CD14-positive monocyte (primary cell): ENCODE measurements at regions not wholly inside any gene's neighbourhood (a gene's known extent, or its start where the extent isn't known, plus 50 kb on each side); places are given as distances from the start of the nearest gene placed in this dataset.

Experiments used
- DNase-seq, 3 donors: peaks; one replicate each; pipeline ENCODE4 v3.0.0-alpha.2; 2011 to 2022
- H2AFZ ChIP-seq: 2 replicates; pipeline ENCODE4 v1.6.0; 2012; ENCODE audit warnings: mild to moderate bottlenecking, low read depth, low read length, inconsistent platforms; ENCODE audit not compliant: insufficient read depth, poor library complexity, severe bottlenecking
- H3K27ac ChIP-seq, 2 donors: 1 replicate in 1 of 2; 2 replicates in 1 of 2; pipeline ENCODE4 v1.5.1; 2012 to 2013; ENCODE audit warnings: low read length in 2 of 2, control low read depth in 1 of 2, inconsistent platforms in 1 of 2, low read depth in 1 of 2, mild to moderate bottlenecking in 1 of 2
- H3K27me3 ChIP-seq, 2 donors: one replicate each; pipeline versions ENCODE4 v1.6.0 to v1.6.1; 2011 to 2013; ENCODE audit warnings: low read length in 2 of 2; ENCODE audit not compliant: control insufficient read depth in 2 of 2, insufficient read depth in 2 of 2
- H3K36me3 ChIP-seq, 2 donors: replicated peaks in 1 of 2; 1 replicate in 1 of 2; 2 replicates in 1 of 2; pipeline versions ENCODE4 v1.5.1 to v1.6.1; 2012 to 2013; ENCODE audit warnings: low read length in 2 of 2, control low read depth in 1 of 2, inconsistent platforms in 1 of 2, mild to moderate bottlenecking in 1 of 2; ENCODE audit not compliant: insufficient read depth in 2 of 2, control insufficient read depth in 1 of 2
- H3K4me1 ChIP-seq, 2 donors: 1 replicate in 1 of 2; 2 replicates in 1 of 2; pipeline versions ENCODE4 v1.5.1 to v1.6.1; 2012 to 2013; ENCODE audit warnings: low read length in 2 of 2, control low read depth in 1 of 2, inconsistent platforms in 1 of 2, mild to moderate bottlenecking in 1 of 2, moderate library complexity in 1 of 2; ENCODE audit not compliant: insufficient read depth in 2 of 2, control insufficient read depth in 1 of 2
- H3K4me2 ChIP-seq: replicated peaks from 2 replicates; pipeline ENCODE3; 2012; ENCODE audit warnings: low read length, moderate library complexity, mild to moderate bottlenecking; ENCODE audit not compliant: poor library complexity, severe bottlenecking; ENCODE audit errors: extremely low read depth
- H3K4me3 ChIP-seq, 3 experiments: fragments of 200-600 bp in 1 of 3; sonication (generic) in 1 of 3; replicated peaks in 1 of 3; 1 replicate in 2 of 3; 2 replicates in 1 of 3; pipeline ENCODE4 v1.5.1; 2011 to 2013; ENCODE audit warnings: low read length in 3 of 3, mild to moderate bottlenecking in 3 of 3, control low read depth in 2 of 3, low read depth in 2 of 3, inconsistent platforms in 1 of 3, moderate library complexity in 1 of 3
- H3K79me2 ChIP-seq: 2 replicates; pipeline ENCODE4 v1.6.0; 2012; ENCODE audit warnings: mild to moderate bottlenecking, control low read depth, inconsistent platforms, low read length, moderate library complexity; ENCODE audit not compliant: insufficient read depth
- H3K9ac ChIP-seq: 2 replicates; pipeline ENCODE4 v1.6.0; 2017; ENCODE audit warnings: low read length, mild to moderate bottlenecking; ENCODE audit not compliant: insufficient read depth, poor library complexity, severe bottlenecking
- H3K9me3 ChIP-seq, 2 donors: replicated peaks in 1 of 2; 1 replicate in 1 of 2; 2 replicates in 1 of 2; pipeline versions ENCODE4 v1.5.1 to v1.6.1; 2012 to 2013; ENCODE audit warnings: low read length in 2 of 2, control low read depth in 1 of 2; ENCODE audit not compliant: control insufficient read depth in 1 of 2, insufficient read depth in 1 of 2
- H4K20me1 ChIP-seq: 2 replicates; pipeline ENCODE4 v1.6.0; 2012; ENCODE audit warnings: mild to moderate bottlenecking, low read length, control low read depth, moderate library complexity; ENCODE audit not compliant: insufficient read depth
- H3K27ac Mint-ChIP-seq, 7 donors: one replicate each; pipeline ENCODE4 v1.8.0; 2020; ENCODE audit warnings: mild to moderate bottlenecking in 7 of 7, mixed read lengths in 7 of 7, moderate library complexity in 6 of 7, inconsistent platforms in 2 of 7
- H3K27me3 Mint-ChIP-seq, 3 donors: one replicate each; pipeline ENCODE4 v1.8.0; 2021 to 2022; ENCODE audit warnings: low read depth in 3 of 3, mild to moderate bottlenecking in 3 of 3, mixed read lengths in 3 of 3, moderate library complexity in 3 of 3, inconsistent platforms in 1 of 3
- H3K36me3 Mint-ChIP-seq, 2 donors: one replicate each; pipeline ENCODE4 v1.8.0; 2020; ENCODE audit warnings: mixed read lengths in 2 of 2, inconsistent platforms in 1 of 2, mild to moderate bottlenecking in 1 of 2
- H3K4me1 Mint-ChIP-seq: one replicate; pipeline ENCODE4 v1.8.0; 2020; ENCODE audit warnings: mild to moderate bottlenecking, mixed read lengths
- H3K4me3 Mint-ChIP-seq, 2 donors: one replicate each; pipeline ENCODE4 v1.8.0; 2020; ENCODE audit warnings: mild to moderate bottlenecking in 2 of 2, mixed read lengths in 2 of 2, moderate library complexity in 1 of 2
- H3K9me3 Mint-ChIP-seq, 7 donors: one replicate each; pipeline ENCODE4 v1.8.0; 2020 to 2022; ENCODE audit warnings: mixed read lengths in 7 of 7, mild to moderate bottlenecking in 6 of 7, moderate library complexity in 6 of 7, inconsistent platforms in 2 of 7
- WGBS: methylation state at CpG from one replicate; pipeline ENCODE4 v1.1.5; 2013; ENCODE audit warnings: missing lambda C conversion rate; ENCODE audit not compliant: insufficient coverage; 5-methylcytosine and 5-hydroxymethylcytosine counted together
- intact Hi-C, 2 donors: fragments of 100-400 bp; cut with micrococcal nuclease; formaldehyde crosslinking; loops; one replicate each; pipeline versions ENCODE4 v1.15.0 to v1.15.1; 2023
- TF ChIP-seq, protein P1 (sequence below): fragments of 200-600 bp; IDR thresholded peaks from one replicate; pipeline ENCODE4 v1.8.0; 2022; ENCODE audit warnings: antibody characterized with exemption, mild to moderate bottlenecking

DNA sequence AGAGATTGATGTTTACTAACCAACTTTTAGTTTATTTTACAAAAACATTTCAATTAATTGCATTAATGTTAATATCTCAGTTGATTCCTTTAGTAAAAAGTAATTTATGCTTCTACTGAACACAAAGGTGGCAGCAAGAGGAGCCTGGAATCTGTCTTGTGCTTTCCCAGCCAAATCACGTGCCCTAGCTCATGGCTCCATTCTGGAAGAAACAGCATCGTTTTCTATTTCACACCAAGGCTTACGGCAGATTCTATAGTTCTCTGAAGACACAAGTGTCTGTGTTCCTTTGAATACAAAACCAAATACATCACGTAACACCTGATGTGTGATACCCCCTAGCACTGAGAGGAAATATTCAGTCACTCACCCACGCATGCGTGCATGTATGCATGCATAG is 346.1 kb upstream of the MIR17HG start:
- H3K4me1 ChIP-seq, result no peaks in the 10 kb centered on the region
- H3K27ac ChIP-seq, result no peak overlapping the region
- no peaks in the 10 kb centered on the region for H3K27me3 ChIP-seq
- H3K9ac ChIP-seq, result no peak overlapping the region
- H3K4me3 Mint-ChIP-seq, result no peak overlapping the region
- H3K4me3 ChIP-seq, result no peak overlapping the region
- no peak overlapping the region for H2AFZ ChIP-seq
- H3K27ac Mint-ChIP-seq, result no peak overlapping the region
- no peaks in the 10 kb centered on the region for H3K36me3 Mint-ChIP-seq
- WGBS, result 96% methylated on average over 4 of the region's 6 CpGs
- peaks cover 0 to 6% (median 0%) of the 10 kb centered on the region in 7 donors for H3K9me3 Mint-ChIP-seq
- no peaks in the 10 kb centered on the region for H3K79me2 ChIP-seq
- H3K36me3 ChIP-seq, result no peaks in the 10 kb centered on the region
- no peaks in the 10 kb centered on the region for H4K20me1 ChIP-seq
- no peaks in the 10 kb centered on the region for H3K27me3 Mint-ChIP-seq
- no peak for DNase-seq
- TF ChIP-seq, protein P1, sequence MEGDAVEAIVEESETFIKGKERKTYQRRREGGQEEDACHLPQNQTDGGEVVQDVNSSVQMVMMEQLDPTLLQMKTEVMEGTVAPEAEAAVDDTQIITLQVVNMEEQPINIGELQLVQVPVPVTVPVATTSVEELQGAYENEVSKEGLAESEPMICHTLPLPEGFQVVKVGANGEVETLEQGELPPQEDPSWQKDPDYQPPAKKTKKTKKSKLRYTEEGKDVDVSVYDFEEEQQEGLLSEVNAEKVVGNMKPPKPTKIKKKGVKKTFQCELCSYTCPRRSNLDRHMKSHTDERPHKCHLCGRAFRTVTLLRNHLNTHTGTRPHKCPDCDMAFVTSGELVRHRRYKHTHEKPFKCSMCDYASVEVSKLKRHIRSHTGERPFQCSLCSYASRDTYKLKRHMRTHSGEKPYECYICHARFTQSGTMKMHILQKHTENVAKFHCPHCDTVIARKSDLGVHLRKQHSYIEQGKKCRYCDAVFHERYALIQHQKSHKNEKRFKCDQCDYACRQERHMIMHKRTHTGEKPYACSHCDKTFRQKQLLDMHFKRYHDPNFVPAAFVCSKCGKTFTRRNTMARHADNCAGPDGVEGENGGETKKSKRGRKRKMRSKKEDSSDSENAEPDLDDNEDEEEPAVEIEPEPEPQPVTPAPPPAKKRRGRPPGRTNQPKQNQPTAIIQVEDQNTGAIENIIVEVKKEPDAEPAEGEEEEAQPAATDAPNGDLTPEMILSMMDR, result no peak
- H3K4me1 Mint-ChIP-seq, result no peaks in the 10 kb centered on the region
- H3K4me2 ChIP-seq, result no peak overlapping the region
- intact Hi-C loops, result no loop called here
- no peaks in the 10 kb centered on the region for H3K9me3 ChIP-seq

DNA sequence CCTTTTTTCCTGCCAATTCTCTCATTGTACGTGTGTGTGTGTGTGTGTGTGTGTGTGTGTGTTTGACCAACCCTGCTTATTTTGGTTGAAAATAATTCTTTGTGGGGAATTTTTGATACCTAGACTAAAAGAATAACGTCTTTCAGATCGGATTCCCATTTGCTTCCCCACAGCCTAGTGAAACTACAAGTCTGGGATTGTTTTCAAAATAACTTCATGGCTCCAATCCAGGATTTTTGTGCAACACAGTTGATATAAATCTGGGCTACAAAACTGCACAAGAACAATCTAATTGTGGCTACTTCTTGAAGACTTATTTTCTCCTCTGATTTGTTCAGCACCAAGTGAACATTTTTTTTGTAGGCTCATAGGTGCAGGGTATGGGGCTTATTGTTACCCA is 332.8 kb upstream of the MIR17HG start:
- H3K36me3 ChIP-seq, result no peaks in the 10 kb centered on the region
- no CpG with 5 or more reads among the region's 3 CpGs for WGBS
- H3K4me1 ChIP-seq, result no peaks in the 10 kb centered on the region
- Mint-ChIP-seq H3K4me1 (peaks cover 4% of the 10 kb centered on the region), H3K9me3 (no peaks in the 10 kb centered on the region), H3K36me3 (no peaks in the 10 kb centered on the region), H3K27ac (no peak overlapping the region), H3K27me3 (no peaks in the 10 kb centered on the region), H3K4me3 (no peak overlapping the region)
- no peaks in the 10 kb centered on the region for H3K27me3 ChIP-seq
- TF ChIP-seq, protein P1, result no peak
- H2AFZ ChIP-seq, result no peak overlapping the region
- no peak overlapping the region for H3K4me2 ChIP-seq
- no peaks in the 10 kb centered on the region for H4K20me1 ChIP-seq
- no peaks in the 10 kb centered on the region for H3K9me3 ChIP-seq
- H3K79me2 ChIP-seq, result no peaks in the 10 kb centered on the region
- no peak overlapping the region for H3K4me3 ChIP-seq
- intact Hi-C loops, result no loop called here
- no peak overlapping the region for H3K9ac ChIP-seq
- DNase-seq, result no peak
- H3K27ac ChIP-seq, result no peak overlapping the region
